ENCODE measurements at regions not wholly inside any gene's neighbourhood (a gene's known extent, or its start where the extent isn't known, plus 50 kb on each side); places are given as distances from the start of the nearest gene placed in this dataset.

- TF ChIP-seq CTCF (conservative IDR thresholded peaks at IDR 0.05 in 1 of 2, IDR thresholded peaks at IDR 0.05 in 1 of 2; ENCODE audit: extremely low read depth in 1 of 2, insufficient read depth in 1 of 2, low read depth in 1 of 2, low read length in 2 of 2) (no peak), EZH2 (IDR thresholded peaks at IDR 0.05; ENCODE audit: borderline replicate concordance, low read length) (no peak)
These were observed 50.0 kb upstream of the PLEKHG1 start for GRCh38 chr6:150549674-150550101.
